ENCODE measurements at regions not wholly inside any gene's neighbourhood (a gene's known extent, or its start where the extent isn't known, plus 50 kb on each side); places are given as distances from the start of the nearest gene placed in this dataset.

GRCh38 chr21:35833991-35834390, 226.3 kb downstream of the SETD4 start:
- Histone ChIP-seq H3K4me2 (ENCODE audit: low read length) (no peak overlapping the region), H3K4me3 (ENCODE audit: low read length) (no peak overlapping the region), H3K27ac (ENCODE audit: low read depth, low read length) (no peak overlapping the region), H3K27me3 (ENCODE audit: control insufficient read depth, low read length) (no peaks in the 10 kb centered on the region), H3K9me3 (ENCODE audit: control insufficient read depth, insufficient read depth, low read length) (no peaks in the 10 kb centered on the region), H4K20me1 (ENCODE audit: control insufficient read depth, insufficient read depth, low read depth, low read length) (no peaks in the 10 kb centered on the region), H3K9me2 (replicated peaks; ENCODE audit: control insufficient read depth, low read length) (no peaks in the 10 kb centered on the region), H3K4me1 (ENCODE audit: control insufficient read depth, low read length) (no peaks in the 10 kb centered on the region), H3K79me2 (ENCODE audit: control insufficient read depth, low read length) (no peaks in the 10 kb centered on the region), H3K36me3 (ENCODE audit: control insufficient read depth, low read length) (no peaks in the 10 kb centered on the region), H3F3A (ENCODE audit: control insufficient read depth, insufficient read depth) (no peaks in the 10 kb centered on the region)
- no peak for TF ChIP-seq EZH2phosphoT487 (IDR thresholded peaks at IDR 0.05; ENCODE audit: borderline replicate concordance, low read length)

- no peaks in the 10 kb centered on the region for H3K4me1 ChIP-seq (ENCODE audit: control insufficient read depth, low read length)
- TF ChIP-seq CTCF (IDR thresholded peaks at IDR 0.05; ENCODE audit: low read depth, low read length, poor library complexity, severe bottlenecking) (no peak), EZH2phosphoT487 (IDR thresholded peaks at IDR 0.05; ENCODE audit: borderline replicate concordance, low read length) (no peak)
- H4K20me1 ChIP-seq (ENCODE audit: control insufficient read depth, insufficient read depth, low read depth, low read length) = no peaks in the 10 kb centered on the region
- no peaks in the 10 kb centered on the region for H3F3A ChIP-seq (ENCODE audit: control insufficient read depth, insufficient read depth)
- no peaks in the 10 kb centered on the region for H3K36me3 ChIP-seq (ENCODE audit: control insufficient read depth, low read length)
- no peak overlapping the region for H3K4me2 ChIP-seq (ENCODE audit: low read length)
- no peaks in the 10 kb centered on the region for H3K9me2 ChIP-seq (replicated peaks; ENCODE audit: control insufficient read depth, low read length)
- no peaks in the 10 kb centered on the region for H3K27me3 ChIP-seq (ENCODE audit: control insufficient read depth, low read length)
- no peaks in the 10 kb centered on the region for H3K9me3 ChIP-seq (ENCODE audit: control insufficient read depth, insufficient read depth, low read length)
- no peak overlapping the region for H3K27ac ChIP-seq (ENCODE audit: low read depth, low read length)
- no peaks in the 10 kb centered on the region for H3K79me2 ChIP-seq (ENCODE audit: control insufficient read depth, low read length)
- H3K4me3 ChIP-seq (ENCODE audit: low read length) = no peak overlapping the region
Measured at GRCh38 chr21:35833388-35833787, 226.9 kb downstream of the SETD4 start.

- H3K79me2 ChIP-seq (ENCODE audit: control insufficient read depth, low read length) = no peaks in the 10 kb centered on the region
- TF ChIP-seq CTCF (IDR thresholded peaks at IDR 0.05; ENCODE audit: low read depth, low read length, poor library complexity, severe bottlenecking) (no peak), EZH2phosphoT487 (IDR thresholded peaks at IDR 0.05; ENCODE audit: borderline replicate concordance, low read length) (no peak)
- no peaks in the 10 kb centered on the region for H3K9me3 ChIP-seq (ENCODE audit: control insufficient read depth, insufficient read depth, low read length)
- no peak overlapping the region for H3K4me3 ChIP-seq (ENCODE audit: low read length)
- no peaks in the 10 kb centered on the region for H3K4me1 ChIP-seq (ENCODE audit: control insufficient read depth, low read length)
- H3K36me3 ChIP-seq (ENCODE audit: control insufficient read depth, low read length) = no peaks in the 10 kb centered on the region
- H3K27me3 ChIP-seq (ENCODE audit: control insufficient read depth, low read length) = no peaks in the 10 kb centered on the region
- no peaks in the 10 kb centered on the region for H3F3A ChIP-seq (ENCODE audit: control insufficient read depth, insufficient read depth)
- no peak overlapping the region for H3K27ac ChIP-seq (ENCODE audit: low read depth, low read length)
- H3K9me2 ChIP-seq (replicated peaks; ENCODE audit: control insufficient read depth, low read length) = no peaks in the 10 kb centered on the region
- no peak overlapping the region for H3K4me2 ChIP-seq (ENCODE audit: low read length)
- H4K20me1 ChIP-seq (ENCODE audit: control insufficient read depth, insufficient read depth, low read depth, low read length) = no peaks in the 10 kb centered on the region
Measured at GRCh38 chr21:35831230-35831629, 229.1 kb downstream of the SETD4 start.

GRCh38 chr21:35829067-35829466, 231.3 kb downstream of the SETD4 start:
- Histone ChIP-seq H3K9me3 (ENCODE audit: control insufficient read depth, insufficient read depth, low read length) (no peaks in the 10 kb centered on the region), H3K9me2 (replicated peaks; ENCODE audit: control insufficient read depth, low read length) (no peaks in the 10 kb centered on the region), H3K36me3 (ENCODE audit: control insufficient read depth, low read length) (no peaks in the 10 kb centered on the region), H3K79me2 (ENCODE audit: control insufficient read depth, low read length) (no peaks in the 10 kb centered on the region), H3K27me3 (ENCODE audit: control insufficient read depth, low read length) (no peaks in the 10 kb centered on the region), H3K4me1 (ENCODE audit: control insufficient read depth, low read length) (no peaks in the 10 kb centered on the region), H3K27ac (ENCODE audit: low read depth, low read length) (no peak overlapping the region), H4K20me1 (ENCODE audit: control insufficient read depth, insufficient read depth, low read depth, low read length) (no peaks in the 10 kb centered on the region), H3K4me2 (ENCODE audit: low read length) (no peak overlapping the region), H3F3A (ENCODE audit: control insufficient read depth, insufficient read depth) (no peaks in the 10 kb centered on the region), H3K4me3 (ENCODE audit: low read length) (no peak overlapping the region)
- no peak for TF ChIP-seq EZH2phosphoT487 (IDR thresholded peaks at IDR 0.05; ENCODE audit: borderline replicate concordance, low read length)
- no peak for TF ChIP-seq CTCF (IDR thresholded peaks at IDR 0.05; ENCODE audit: low read depth, low read length, poor library complexity, severe bottlenecking)

All from DOHH2 (cell line).